Testis (tissue), 2 donors: ENCODE measurements at regions not wholly inside any gene's neighbourhood (a gene's known extent, or its start where the extent isn't known, plus 50 kb on each side); places are given as distances from the start of the nearest gene placed in this dataset.
A peak's percentile ranks its signal among the peaks of the same experiment; 100 is the strongest.

Experiments used
- DNase-seq: peaks from one replicate; pipeline ENCODE4 v3.0.0-alpha.2; 2019
- H3K27ac ChIP-seq, 2 donors: fragments of 200-600 bp; sonication (generic); one replicate each; pipeline ENCODE4 v1.5.1; 2019
- H3K27me3 ChIP-seq: fragments of 200-600 bp; sonication (generic); one replicate; pipeline ENCODE4 v1.5.1; 2019
- H3K36me3 ChIP-seq: fragments of 200-600 bp; sonication (generic); one replicate; pipeline ENCODE4 v1.5.1; 2017; ENCODE audit warnings: low read depth; ENCODE audit errors: missing control alignments
- H3K4me1 ChIP-seq: fragments of 200-600 bp; sonication (generic); one replicate; pipeline ENCODE4 v1.5.1; 2019
- H3K4me3 ChIP-seq, 2 donors: fragments of 200-600 bp; sonication (generic); one replicate each; pipeline ENCODE4 v1.5.1; 2017 to 2019
- H3K9me3 ChIP-seq: fragments of 200-600 bp; sonication (generic); one replicate; pipeline ENCODE4 v1.5.1; 2017
- POLR2A ChIP-seq: fragments of 450-650 bp; IDR thresholded peaks from one replicate; pipeline ENCODE4 v1.6.1; 2017; ENCODE audit warnings: antibody characterized with exemption, mild to moderate bottlenecking, moderate library complexity
- WGBS, 2 donors: methylation state at CpG; one replicate each; pipeline ENCODE4 v1.1.5; 2018; 5-methylcytosine and 5-hydroxymethylcytosine counted together
- intact Hi-C: fragments of 100-400 bp; cut with DNase I; formaldehyde crosslinking; loops from one replicate; pipeline ENCODE4 v1.15.1; 2023; ENCODE audit warnings: low total_unique reads
- TF ChIP-seq, protein P1 (sequence below), 3 experiments: fragments of 450-650 bp in 2 of 3; fragments of 200-600 bp in 1 of 3; sonication (generic) in 1 of 3; IDR thresholded peaks; one replicate each; pipeline ENCODE4 v1.5.1; 2016 to 2019; ENCODE audit warnings: antibody characterized with exemption in 3 of 3, mild to moderate bottlenecking in 2 of 3, moderate library complexity in 1 of 3

DNA sequence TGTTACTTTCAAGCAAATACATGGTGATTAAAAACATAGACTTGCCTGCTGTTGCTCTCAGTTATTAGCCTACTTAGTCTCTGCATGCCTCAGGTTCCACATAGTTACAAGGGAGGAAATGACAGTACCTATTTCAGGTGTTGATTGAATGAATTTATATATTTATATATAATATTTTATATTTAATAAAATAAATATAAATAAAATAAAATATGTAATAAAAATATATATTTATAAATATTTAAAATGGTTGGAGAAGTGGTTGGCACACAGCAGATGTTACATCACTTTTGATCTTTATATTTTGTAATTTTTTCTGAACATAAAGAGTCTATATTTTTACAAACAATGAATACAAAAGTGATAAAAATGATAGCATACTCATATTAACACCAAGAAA is 716.0 kb upstream of the EYS start:
- Histone ChIP-seq H3K4me1 (no peaks in the 10 kb centered on the region), H3K9me3 (no peaks in the 10 kb centered on the region), H3K27me3 (no peaks in the 10 kb centered on the region), H3K27ac (no peak overlapping the region), H3K36me3 (no peaks in the 10 kb centered on the region), H3K4me3 (no peak overlapping the region)
- TF ChIP-seq, protein P1, sequence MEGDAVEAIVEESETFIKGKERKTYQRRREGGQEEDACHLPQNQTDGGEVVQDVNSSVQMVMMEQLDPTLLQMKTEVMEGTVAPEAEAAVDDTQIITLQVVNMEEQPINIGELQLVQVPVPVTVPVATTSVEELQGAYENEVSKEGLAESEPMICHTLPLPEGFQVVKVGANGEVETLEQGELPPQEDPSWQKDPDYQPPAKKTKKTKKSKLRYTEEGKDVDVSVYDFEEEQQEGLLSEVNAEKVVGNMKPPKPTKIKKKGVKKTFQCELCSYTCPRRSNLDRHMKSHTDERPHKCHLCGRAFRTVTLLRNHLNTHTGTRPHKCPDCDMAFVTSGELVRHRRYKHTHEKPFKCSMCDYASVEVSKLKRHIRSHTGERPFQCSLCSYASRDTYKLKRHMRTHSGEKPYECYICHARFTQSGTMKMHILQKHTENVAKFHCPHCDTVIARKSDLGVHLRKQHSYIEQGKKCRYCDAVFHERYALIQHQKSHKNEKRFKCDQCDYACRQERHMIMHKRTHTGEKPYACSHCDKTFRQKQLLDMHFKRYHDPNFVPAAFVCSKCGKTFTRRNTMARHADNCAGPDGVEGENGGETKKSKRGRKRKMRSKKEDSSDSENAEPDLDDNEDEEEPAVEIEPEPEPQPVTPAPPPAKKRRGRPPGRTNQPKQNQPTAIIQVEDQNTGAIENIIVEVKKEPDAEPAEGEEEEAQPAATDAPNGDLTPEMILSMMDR (IDR thresholded peaks at IDR 0.05): no peak
- TF ChIP-seq POLR2A: no peak
- intact Hi-C loops: no loop called here
- no peak for DNase-seq

DNA sequence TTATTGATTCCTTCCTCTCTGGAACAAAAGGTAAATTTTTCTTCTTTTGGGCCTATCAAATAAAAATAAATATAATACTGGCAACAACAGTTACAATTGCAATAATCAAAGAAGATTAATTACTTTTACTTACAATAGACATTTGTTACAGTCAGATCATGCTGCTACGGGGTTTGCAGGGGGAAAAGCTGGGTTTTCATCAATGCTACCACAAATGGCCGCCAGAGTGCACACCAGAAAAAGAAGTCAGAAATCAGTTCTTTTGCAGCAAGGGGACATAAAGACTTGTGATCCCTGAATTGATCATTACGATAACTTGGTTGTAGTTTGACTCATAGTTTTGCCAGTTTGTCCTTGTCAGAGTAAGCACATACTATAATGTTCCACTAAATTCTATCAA is 714.5 kb upstream of the EYS start:
- WGBS, 2 donors: 47 to 68% methylated on average over 3 of the region's 3 CpGs
- no peak overlapping the region for H3K4me3 ChIP-seq
- H3K9me3 ChIP-seq: no peaks in the 10 kb centered on the region
- H3K36me3 ChIP-seq: no peaks in the 10 kb centered on the region
- no peaks in the 10 kb centered on the region for H3K27me3 ChIP-seq
- intact Hi-C loops: no loop called here
- no peaks in the 10 kb centered on the region for H3K4me1 ChIP-seq
- peak; percentile 16 for DNase-seq
- TF ChIP-seq, protein P1 (IDR thresholded peaks at IDR 0.05): peak in 1 of 3 experiments; percentile 6
- no peak for TF ChIP-seq POLR2A
- H3K27ac ChIP-seq: no peak overlapping the region

DNA sequence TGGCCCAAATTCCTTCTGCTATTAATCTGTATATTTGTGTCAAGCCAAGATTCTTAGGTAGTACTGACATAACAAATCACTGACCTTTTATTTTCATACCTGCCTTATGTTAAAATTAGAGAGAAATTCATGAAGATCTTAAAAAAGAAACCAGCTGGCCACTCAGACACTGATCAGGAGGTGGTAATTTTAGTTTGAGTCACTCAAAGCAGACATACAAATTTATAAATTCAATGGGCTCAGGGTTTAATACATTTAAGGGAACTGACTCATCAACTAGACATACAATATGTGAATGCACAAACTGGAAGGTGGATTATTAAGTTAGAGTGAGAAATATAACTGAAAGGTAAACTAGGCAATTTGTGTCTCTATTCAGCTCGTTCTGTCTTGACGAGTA is 711.9 kb upstream of the EYS start:
- DNase-seq: no peak
- intact Hi-C loops: no loop called here

DNA sequence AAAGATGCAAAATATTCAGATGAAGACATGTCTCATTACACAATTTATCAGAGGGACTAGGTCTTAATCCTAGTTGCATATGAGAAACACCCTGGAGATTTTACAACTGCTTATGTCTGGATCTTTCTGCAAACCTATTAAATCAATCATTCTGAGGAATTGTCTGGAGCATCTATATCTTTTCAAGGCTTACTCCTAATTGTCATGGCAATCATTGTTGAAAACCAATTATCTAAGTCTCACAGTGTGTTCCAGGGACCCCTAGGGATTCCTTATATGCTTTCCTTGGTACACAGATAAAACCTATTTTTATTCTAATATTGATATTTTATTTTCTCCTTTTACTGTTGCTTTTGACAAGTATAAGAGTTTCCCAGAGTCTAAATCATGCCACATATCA is 696.9 kb upstream of the EYS start:
- no peak overlapping the region for H3K27ac ChIP-seq
- TF ChIP-seq, protein P1 (IDR thresholded peaks at IDR 0.05): no peak
- TF ChIP-seq POLR2A: no peak
- H3K4me3 ChIP-seq: no peak overlapping the region
- no peaks in the 10 kb centered on the region for H3K27me3 ChIP-seq
- intact Hi-C loops: no loop called here
- no peak for DNase-seq
- H3K36me3 ChIP-seq: no peaks in the 10 kb centered on the region
- no peaks in the 10 kb centered on the region for H3K4me1 ChIP-seq
- H3K9me3 ChIP-seq: no peaks in the 10 kb centered on the region

More for the DNA sequence above, 711.9 kb upstream of the EYS start:
- Histone ChIP-seq H3K9me3 (no peaks in the 10 kb centered on the region), H3K36me3 (no peaks in the 10 kb centered on the region), H3K4me3 (no peak overlapping the region), H3K27me3 (no peaks in the 10 kb centered on the region), H3K4me1 (no peaks in the 10 kb centered on the region), H3K27ac (no peak overlapping the region)
- WGBS, 2 donors: 88 to 91% methylated on average over 2 of the region's 2 CpGs
- TF ChIP-seq, protein P1 (IDR thresholded peaks at IDR 0.05): no peak
- TF ChIP-seq POLR2A: no peak

DNA sequence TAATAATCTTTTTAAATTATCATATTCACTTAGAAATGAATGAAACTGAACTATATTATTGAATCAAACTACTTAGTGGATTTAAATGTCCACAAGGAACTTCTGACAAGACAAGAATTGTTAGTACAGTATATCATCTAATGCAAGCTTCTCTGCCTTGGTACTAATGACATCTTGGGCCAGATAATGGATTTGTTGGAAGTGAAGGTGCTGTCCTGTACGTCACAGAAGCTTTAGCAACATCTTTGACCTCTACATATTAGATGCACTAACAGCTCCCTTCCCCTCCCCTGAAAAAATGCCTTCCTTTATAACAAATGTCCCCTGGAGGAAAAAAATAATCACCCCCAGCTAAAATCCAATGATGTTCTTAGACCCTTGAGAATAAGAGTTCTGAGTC is 695.8 kb upstream of the EYS start:
- Histone ChIP-seq H3K4me1 (no peaks in the 10 kb centered on the region), H3K4me3 (no peak overlapping the region), H3K9me3 (no peaks in the 10 kb centered on the region), H3K27me3 (no peaks in the 10 kb centered on the region), H3K36me3 (no peaks in the 10 kb centered on the region), H3K27ac (no peak overlapping the region)
- no peak for DNase-seq
- TF ChIP-seq POLR2A: no peak
- TF ChIP-seq, protein P1 (IDR thresholded peaks at IDR 0.05): no peak
- 74 to 86% methylated on average over 1 of the region's 1 CpG for WGBS, 2 donors
- intact Hi-C loops: no loop called here
